ENCODE measurements at regions not wholly inside any gene's neighbourhood (a gene's known extent, or its start where the extent isn't known, plus 50 kb on each side); places are given as distances from the start of the nearest gene placed in this dataset.

GRCh38 chr2:9115229-9115628, 91.4 kb upstream of the ASAP2 start:
- TF ChIP-seq CTCF (IDR thresholded peaks at IDR 0.05): no peak
- TF ChIP-seq POLR2A (IDR thresholded peaks at IDR 0.05): no peak

Data from testis (tissue), 2 donors.